ENCODE measurements at regions not wholly inside any gene's neighbourhood (a gene's known extent, or its start where the extent isn't known, plus 50 kb on each side); places are given as distances from the start of the nearest gene placed in this dataset.

DNA sequence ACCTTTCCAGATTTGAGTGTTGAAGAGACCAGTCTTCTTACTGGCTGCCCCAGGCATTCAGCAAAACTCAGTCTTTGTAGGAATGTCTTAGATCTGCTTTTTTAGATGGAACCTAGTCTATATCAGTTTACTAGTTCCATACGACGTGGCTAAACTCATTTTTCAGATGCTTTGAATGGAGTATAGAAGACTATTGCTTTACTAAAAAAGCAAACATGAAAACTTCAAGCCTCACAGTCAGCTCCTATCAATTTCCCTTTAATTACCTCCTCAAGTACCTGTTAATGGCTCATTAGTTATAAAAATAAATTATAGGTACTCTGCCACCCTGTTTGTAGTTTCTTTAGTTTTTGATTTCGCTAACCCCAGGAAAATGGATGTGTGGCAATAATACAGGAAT, 63.0 kb upstream of the STOX2 start:
- no peak overlapping the region for H3K9ac ChIP-seq (replicated peaks; ENCODE audit: extremely low read depth, insufficient read depth, low read length)
- no peak overlapping the region for H3K27ac ChIP-seq (ENCODE audit: insufficient read depth, low read depth, low read length)
- ChIA-PET POLR2A (no interaction called here), CTCF (interaction anchor here (1.3 to 3.2 kb wide), 2 partner anchors 252 to 326 kb away, joined by 3 to 62 read pairs; no protein-coding TSS in a partner anchor)
- H3K9me1 ChIP-seq (replicated peaks; ENCODE audit: control insufficient read depth, extremely low read depth, insufficient read depth, low read length), result no peaks in the 10 kb centered on the region
- no peak overlapping the region for H3K4me3 ChIP-seq (replicated peaks in 1 of 3; ENCODE audit: insufficient read depth in 1 of 3, low read depth in 1 of 3, low read length in 3 of 3)
- H4K20me1 ChIP-seq (replicated peaks; ENCODE audit: control insufficient read depth, extremely low read depth, insufficient read depth, low read length), result no peaks in the 10 kb centered on the region
- H2AFZ ChIP-seq (ENCODE audit: low read depth, low read length), result no peak overlapping the region
- H3K4me1 ChIP-seq (ENCODE audit: control insufficient read depth, extremely low read depth, insufficient read depth, low read length), result no peaks in the 10 kb centered on the region
- DNase-seq (ENCODE audit: low read depth, low spot score) (no peak), FAIRE-seq (no peak)
- dilution Hi-C loops (cut with MboI; ENCODE audit: extremely low pct_ligation_motif_present, low sequenced_read_pairs) (no loop called here), intact Hi-C loops (cut with micrococcal nuclease) (loop anchor here (5.0 to 10.0 kb wide), 2 partner anchors 367 to 695 kb away; no protein-coding TSS in a partner anchor)
- no peaks in the 10 kb centered on the region for H3K9me3 ChIP-seq (replicated peaks; ENCODE audit: control insufficient read depth, insufficient read depth, low read length)
- H3K27me3 ChIP-seq (ENCODE audit: control insufficient read depth in 2 of 2, insufficient read depth in 2 of 2, low read length in 2 of 2), result peaks cover 2% of the 10 kb centered on the region in 2 experiments
- BruUV-seq (replicated peaks), result no TSS peak
- H3K36me3 ChIP-seq (ENCODE audit: control insufficient read depth in 2 of 2, extremely low read depth in 1 of 2, insufficient read depth in 2 of 2, low read length in 2 of 2), result no peaks in the 10 kb centered on the region
- H3K4me2 ChIP-seq (ENCODE audit: insufficient read depth, low read length), result no peak overlapping the region
- H3K79me2 ChIP-seq (ENCODE audit: control insufficient read depth, insufficient read depth, low read length), result no peaks in the 10 kb centered on the region
- TF ChIP-seq MYC (IDR thresholded peaks at IDR 0.05; ENCODE audit: low read depth, low read length) (no peak), GATA2 (IDR thresholded peaks at IDR 0.05; ENCODE audit: insufficient read depth, insufficient read length, low read depth, low read length) (no peak), POLR2A (IDR thresholded peaks at IDR 0.05; ENCODE audit: low read depth, low read length) (no peak), MAX (IDR thresholded peaks at IDR 0.05; ENCODE audit: insufficient read depth, insufficient read length) (no peak), FOS (IDR thresholded peaks at IDR 0.05; ENCODE audit: borderline replicate concordance, insufficient read depth, low read length) (no peak), JUN (IDR thresholded peaks at IDR 0.05; ENCODE audit: borderline replicate concordance, insufficient read depth, insufficient read length, low read depth) (no peak), POLR2AphosphoS5 (IDR thresholded peaks at IDR 0.05; ENCODE audit: insufficient read depth, low read depth, low read length) (no peak), CTCF (IDR thresholded peaks at IDR 0.05; ENCODE audit: extremely low read depth in 1 of 2, insufficient read depth in 1 of 2, low read depth in 1 of 2, low read length in 2 of 2) (no peak), EZH2 (IDR thresholded peaks at IDR 0.05; ENCODE audit: borderline replicate concordance, low read depth, low read length, severe bottlenecking) (no peak)
